Esophagus muscularis mucosa (tissue), 4 donors: ENCODE measurements at regions not wholly inside any gene's neighbourhood (a gene's known extent, or its start where the extent isn't known, plus 50 kb on each side); places are given as distances from the start of the nearest gene placed in this dataset.

ENCODE experiments used
- DNase-seq: peaks from one replicate; pipeline ENCODE4 v3.0.0-alpha.2; 2017; ENCODE audit errors: extremely low spot score
- H3K27ac ChIP-seq, 4 donors: fragments of 200-600 bp; sonication (generic); replicated peaks in 1 of 4; 1 replicate in 3 of 4; 2 replicates in 1 of 4; pipeline ENCODE4 v1.5.1; 2016 to 2019; ENCODE audit warnings: mild to moderate bottlenecking in 1 of 4
- H3K27me3 ChIP-seq, 4 donors: fragments of 200-600 bp; sonication (generic); one replicate each; pipeline versions ENCODE4 v1.5.1 to v1.6.0; 2016 to 2019
- H3K36me3 ChIP-seq, 4 donors: fragments of 200-600 bp; sonication (generic); one replicate each; pipeline ENCODE4 v1.5.1; 2016 to 2019
- H3K4me1 ChIP-seq, 4 donors: fragments of 200-600 bp; sonication (generic); one replicate each; pipeline ENCODE4 v1.5.1; 2016 to 2019
- H3K4me3 ChIP-seq, 4 donors: fragments of 200-600 bp; sonication (generic); 1 replicate in 2 of 4; 2 replicates in 2 of 4; pipeline ENCODE4 v1.5.1; 2016 to 2019; ENCODE audit warnings: mild to moderate bottlenecking in 4 of 4, moderate library complexity in 1 of 4
- H3K9me3 ChIP-seq, 4 donors: fragments of 200-600 bp; sonication (generic); 1 replicate in 3 of 4; 2 replicates in 1 of 4; pipeline ENCODE4 v1.5.1; 2016 to 2019
- CTCF ChIP-seq, 3 experiments: fragments of 200-600 bp in 2 of 3; fragments of 450-650 bp in 1 of 3; sonication (generic) in 2 of 3; IDR thresholded peaks; one replicate each; pipeline ENCODE4 v1.5.1; 2017 to 2019; ENCODE audit warnings: antibody characterized with exemption in 3 of 3, mild to moderate bottlenecking in 2 of 3, moderate library complexity in 1 of 3
- EP300 ChIP-seq: sonication (generic); formaldehyde crosslinking; IDR thresholded peaks from one replicate; pipeline ENCODE4 v1.6.1; 2017; ENCODE audit warnings: antibody characterized with exemption
- POLR2A ChIP-seq: fragments of 450-650 bp; IDR thresholded peaks from one replicate; pipeline ENCODE4 v1.6.1; 2017; ENCODE audit warnings: antibody characterized with exemption, moderate library complexity, mild to moderate bottlenecking, low read depth
- POLR2AphosphoS5 ChIP-seq, 2 donors: sonication (generic); formaldehyde crosslinking; IDR thresholded peaks; one replicate each; pipeline ENCODE4 v1.6.1; 2017; ENCODE audit warnings: antibody characterized with exemption in 2 of 2
- WGBS: methylation state at CpG from one replicate; pipeline ENCODE4 v1.1.5; 2018; 5-methylcytosine and 5-hydroxymethylcytosine counted together
- intact Hi-C: fragments of 100-400 bp; cut with DNase I; formaldehyde crosslinking; loops from one replicate; pipeline ENCODE4 v1.15.1; 2023

DNA sequence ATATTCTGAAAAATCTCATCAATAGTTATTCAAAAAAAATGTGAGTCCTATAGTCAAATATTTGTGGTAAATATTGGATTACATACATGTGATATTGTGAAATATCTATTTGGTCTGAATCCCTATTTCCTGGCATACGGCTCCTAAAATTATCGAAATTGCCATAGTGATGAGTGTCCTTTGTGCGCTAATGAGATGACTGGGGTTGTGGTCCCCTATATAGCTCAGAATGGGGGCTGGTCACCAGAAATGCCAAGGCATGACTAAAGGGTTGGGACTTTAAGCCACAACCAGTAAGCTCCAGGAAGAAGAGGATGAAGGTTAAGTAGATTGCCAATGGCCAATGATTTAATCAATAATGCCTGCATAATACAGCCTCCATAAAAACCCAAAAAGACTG lies 610.2 kb upstream of the CHRM3 start:
- Histone ChIP-seq H3K27me3 (no peaks in the 10 kb centered on the region), H3K27ac (no peak overlapping the region), H3K9me3 (no peaks in the 10 kb centered on the region), H3K4me1 (no peaks in the 10 kb centered on the region), H3K4me3 (no peak overlapping the region), H3K36me3 (no peaks in the 10 kb centered on the region)
- TF ChIP-seq POLR2AphosphoS5 (IDR thresholded peaks at IDR 0.05), result no peak
- TF ChIP-seq POLR2A, result no peak
- TF ChIP-seq CTCF (IDR thresholded peaks at IDR 0.05), result no peak
- TF ChIP-seq EP300, result no peak
- WGBS, result 95% methylated on average over 3 of the region's 3 CpGs
- DNase-seq, result no peak
- intact Hi-C loops, result no loop called here

GRCh38 chr1:238772322-238772721 lies 614.0 kb upstream of the CHRM3 start:
- Histone ChIP-seq H3K36me3 (no peaks in the 10 kb centered on the region), H3K9me3 (no peaks in the 10 kb centered on the region), H3K4me3 (no peak overlapping the region), H3K4me1 (no peaks in the 10 kb centered on the region), H3K27ac (no peak overlapping the region), H3K27me3 (no peaks in the 10 kb centered on the region)
- no peak for TF ChIP-seq EP300
- no peak for TF ChIP-seq POLR2A
- TF ChIP-seq CTCF (IDR thresholded peaks at IDR 0.05), result no peak
- TF ChIP-seq POLR2AphosphoS5 (IDR thresholded peaks at IDR 0.05), result no peak
- DNase-seq, result no peak
- intact Hi-C loops, result no loop called here
- WGBS, result 86% methylated on average over 2 of the region's 2 CpGs

DNA sequence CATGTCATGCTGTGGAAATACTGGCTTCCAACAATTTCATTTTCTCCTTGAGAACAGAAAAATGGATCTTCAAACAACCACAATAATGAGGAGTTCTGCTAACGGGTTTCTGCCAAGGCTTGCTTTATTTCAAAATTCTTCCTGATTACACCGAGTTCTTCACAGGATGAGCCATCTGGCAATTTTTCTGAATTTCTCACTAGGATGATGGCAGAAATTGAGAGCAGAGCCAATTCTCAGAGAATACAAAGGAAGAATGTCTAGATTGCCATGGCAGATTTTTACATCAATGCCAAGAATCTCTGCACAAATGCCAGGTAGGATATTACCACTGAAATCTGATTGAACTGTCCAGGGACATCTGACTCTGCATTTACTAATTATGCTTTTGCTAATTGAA lies 619.0 kb upstream of the CHRM3 start:
- H3K9me3 ChIP-seq, result peaks cover 0 to 24% (median 21%) of the 10 kb centered on the region in 4 donors
- no peak overlapping the region for H3K27ac ChIP-seq
- intact Hi-C loops, result no loop called here
- TF ChIP-seq POLR2AphosphoS5 (IDR thresholded peaks at IDR 0.05), result no peak
- no peak for TF ChIP-seq CTCF (IDR thresholded peaks at IDR 0.05)
- no peak for TF ChIP-seq EP300
- no peak for TF ChIP-seq POLR2A
- no peaks in the 10 kb centered on the region for H3K36me3 ChIP-seq
- DNase-seq, result no peak
- WGBS, result 63% methylated on average over 2 of the region's 2 CpGs
- no peak overlapping the region for H3K4me3 ChIP-seq
- H3K27me3 ChIP-seq, result no peaks in the 10 kb centered on the region
- no peaks in the 10 kb centered on the region for H3K4me1 ChIP-seq

- 85% methylated on average over 2 of the region's 2 CpGs for WGBS
- Histone ChIP-seq H3K9me3 (peaks cover 0 to 24% (median 21%) of the 10 kb centered on the region in 4 donors), H3K4me1 (no peaks in the 10 kb centered on the region), H3K36me3 (no peaks in the 10 kb centered on the region), H3K4me3 (no peak overlapping the region), H3K27me3 (no peaks in the 10 kb centered on the region), H3K27ac (no peak overlapping the region)
- no peak for DNase-seq
- TF ChIP-seq POLR2AphosphoS5 (IDR thresholded peaks at IDR 0.05), result no peak
- intact Hi-C loops, result no loop called here
Observed at GRCh38 chr1:238764779-238765178, 621.6 kb upstream of the CHRM3 start.

DNA sequence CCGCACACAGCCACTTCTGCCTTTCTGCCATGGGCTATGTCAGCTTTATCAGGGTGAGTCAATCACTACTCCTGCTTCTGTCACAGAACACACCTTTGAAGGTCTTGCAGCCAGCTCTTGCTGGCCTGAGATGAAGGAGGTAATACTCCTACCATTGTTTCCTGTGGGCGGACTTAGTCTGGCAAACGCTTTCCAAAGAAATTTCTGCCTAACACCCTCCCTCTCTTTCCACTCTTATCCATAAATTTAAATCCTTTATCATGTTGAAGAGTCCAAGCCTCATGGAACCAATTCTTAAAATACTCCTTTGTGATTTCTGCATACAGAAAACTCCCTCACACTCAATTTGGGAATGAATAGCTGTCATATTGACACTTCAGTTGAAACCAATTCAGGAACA lies 633.1 kb upstream of the CHRM3 start:
- Histone ChIP-seq H3K9me3 (no peaks in the 10 kb centered on the region), H3K36me3 (no peaks in the 10 kb centered on the region), H3K4me1 (peaks cover 0 to 12% (median 1%) of the 10 kb centered on the region in 4 donors), H3K27me3 (no peaks in the 10 kb centered on the region), H3K27ac (no peak overlapping the region), H3K4me3 (no peak overlapping the region)
- no peak for TF ChIP-seq POLR2AphosphoS5 (IDR thresholded peaks at IDR 0.05)
- TF ChIP-seq POLR2A, result no peak
- no peak for TF ChIP-seq EP300
- TF ChIP-seq CTCF (IDR thresholded peaks at IDR 0.05), result no peak
- intact Hi-C loops, result no loop called here
- 80% methylated on average over 3 of the region's 3 CpGs for WGBS
- no peak for DNase-seq
